Neuronal stem cell (in vitro differentiated cells): ENCODE measurements at regions not wholly inside any gene's neighbourhood (a gene's known extent, or its start where the extent isn't known, plus 50 kb on each side); places are given as distances from the start of the nearest gene placed in this dataset.

Experiments
- DNase-seq: peaks from one replicate; pipeline ENCODE4 v3.0.0-alpha.2; 2013; ENCODE audit warnings: low spot score
- H2AFZ ChIP-seq: one replicate; pipeline ENCODE4 v1.6.1; 2013; ENCODE audit warnings: mild to moderate bottlenecking, low read length, inconsistent platforms
- H2AK5ac ChIP-seq: 2 replicates; pipeline ENCODE4 v1.6.1; 2013; ENCODE audit warnings: low read depth, mild to moderate bottlenecking, inconsistent platforms, low read length, moderate library complexity, mixed read lengths
- H2BK120ac ChIP-seq: 2 replicates; pipeline ENCODE4 v1.6.1; 2013; ENCODE audit warnings: low read depth, mild to moderate bottlenecking, inconsistent platforms, low read length, moderate library complexity, mixed read lengths
- H2BK12ac ChIP-seq: one replicate; pipeline ENCODE4 v1.6.1; 2013; ENCODE audit warnings: low read length, inconsistent platforms
- H2BK15ac ChIP-seq: 2 replicates; pipeline ENCODE4 v1.6.1; 2013; ENCODE audit warnings: mild to moderate bottlenecking, low read length, inconsistent platforms, mixed read lengths
- H2BK5ac ChIP-seq: one replicate; pipeline ENCODE4 v1.6.1; 2013; ENCODE audit warnings: inconsistent platforms, mild to moderate bottlenecking, low read length, moderate library complexity
- H3K14ac ChIP-seq: one replicate; pipeline ENCODE4 v1.6.1; 2013; ENCODE audit warnings: low read length, inconsistent platforms
- H3K18ac ChIP-seq: 2 replicates; pipeline ENCODE4 v1.6.1; 2013; ENCODE audit warnings: low read length, inconsistent platforms
- H3K23ac ChIP-seq: 2 replicates; pipeline ENCODE4 v1.6.1; 2013; ENCODE audit warnings: low read depth, mild to moderate bottlenecking, mixed read lengths, low read length, inconsistent platforms; ENCODE audit not compliant: poor library complexity
- H3K27ac ChIP-seq: replicated peaks from 3 replicates; pipeline ENCODE4 v1.5.1; 2013; ENCODE audit warnings: low read length, inconsistent platforms
- H3K27me3 ChIP-seq, 3 experiments: 2 replicates each; pipeline ENCODE4 v1.6.1; 2013; ENCODE audit warnings: low read length in 3 of 3, mild to moderate bottlenecking in 2 of 3, inconsistent platforms in 1 of 3, low read depth in 1 of 3, mixed read lengths in 1 of 3, moderate library complexity in 1 of 3; ENCODE audit not compliant: control insufficient read depth in 3 of 3, insufficient read depth in 3 of 3
- H3K36me3 ChIP-seq, 2 donors: replicated peaks in 1 of 2; 2 replicates each; pipeline ENCODE4 v1.6.1; 2013; ENCODE audit warnings: low read length in 2 of 2; ENCODE audit not compliant: control insufficient read depth in 2 of 2, insufficient read depth in 2 of 2
- H3K4ac ChIP-seq: 2 replicates; pipeline ENCODE4 v1.6.1; 2013; ENCODE audit warnings: inconsistent platforms, mild to moderate bottlenecking, low read length, moderate library complexity
- H3K4me1 ChIP-seq, 2 donors: 1 replicate in 1 of 2; 2 replicates in 1 of 2; pipeline ENCODE4 v1.6.1; 2013; ENCODE audit warnings: low read length in 2 of 2, low read depth in 1 of 2; ENCODE audit not compliant: control insufficient read depth in 2 of 2, insufficient read depth in 1 of 2
- H3K4me2 ChIP-seq: one replicate; pipeline ENCODE4 v1.6.1; 2013; ENCODE audit warnings: mild to moderate bottlenecking, low read length, inconsistent platforms; ENCODE audit not compliant: insufficient read depth, poor library complexity, severe bottlenecking
- H3K4me3 ChIP-seq, 2 donors: 2 replicates each; pipeline ENCODE4 v1.5.1; 2013; ENCODE audit warnings: low read length in 2 of 2, mild to moderate bottlenecking in 2 of 2, inconsistent platforms in 1 of 2, moderate library complexity in 1 of 2
- H3K79me1 ChIP-seq: one replicate; pipeline ENCODE4 v1.6.1; 2013; ENCODE audit warnings: low read depth, mild to moderate bottlenecking, inconsistent platforms, low read length, moderate library complexity
- H3K9ac ChIP-seq: one replicate; pipeline ENCODE4 v1.6.1; 2013; ENCODE audit warnings: mild to moderate bottlenecking, low read depth, low read length, inconsistent platforms; ENCODE audit not compliant: poor library complexity
- H3K9me3 ChIP-seq, 2 donors: replicated peaks in 1 of 2; 2 replicates each; pipeline versions ENCODE3 to v1.6.1; 2013; ENCODE audit warnings: low read length in 2 of 2, mild to moderate bottlenecking in 2 of 2, inconsistent platforms in 1 of 2, low read depth in 1 of 2, mixed read lengths in 1 of 2, moderate library complexity in 1 of 2; ENCODE audit not compliant: control insufficient read depth in 2 of 2, insufficient read depth in 1 of 2
- H4K8ac ChIP-seq: one replicate; pipeline ENCODE4 v1.6.1; 2013; ENCODE audit warnings: low read depth, mild to moderate bottlenecking, inconsistent platforms, low read length, moderate library complexity
- H4K91ac ChIP-seq: one replicate; pipeline ENCODE4 v1.6.1; 2013; ENCODE audit warnings: low read length, low read depth, mild to moderate bottlenecking, inconsistent platforms; ENCODE audit not compliant: poor library complexity
- WGBS, 2 donors: extraction: QIAGEN DNeasy Blood & Tissue Kit; methylation state at CpG; one replicate each; pipeline ENCODE4 v1.1.7; 2013; ENCODE audit warnings: missing lambda C conversion rate in 2 of 2, mixed read lengths in 1 of 2; ENCODE audit not compliant: insufficient read length in 2 of 2, insufficient replicate concordance in 1 of 2; ENCODE audit errors: extremely low coverage in 2 of 2; 5-methylcytosine and 5-hydroxymethylcytosine counted together

DNA sequence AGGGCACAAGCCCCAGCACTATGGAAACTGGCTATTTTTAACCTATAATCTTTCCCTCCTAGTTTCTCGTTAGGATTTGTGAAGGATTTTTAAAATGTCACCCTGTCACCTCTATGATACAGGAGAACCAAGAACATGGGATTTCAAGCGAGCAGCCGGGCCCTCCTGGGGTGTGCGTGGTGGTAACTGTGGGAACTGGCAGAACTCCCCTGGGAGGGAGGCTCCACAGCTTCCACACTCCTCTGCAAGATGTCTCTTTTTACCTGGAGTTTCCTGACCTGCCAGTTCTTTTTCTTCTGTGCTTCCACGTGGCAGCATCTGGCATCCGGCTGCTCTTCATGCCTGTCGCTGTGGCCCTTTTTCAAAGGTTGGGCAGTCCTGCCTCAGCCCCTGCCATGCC lies 386.3 kb upstream of the MYT1L start:
- Histone ChIP-seq H3K23ac (peak overlapping the region; percentile 40), H3K27me3 (peaks cover 0 to 2% (median 0%) of the 10 kb centered on the region in 3 experiments), H3K4me1 (no peaks in the 10 kb centered on the region), H4K91ac (no peak overlapping the region), H3K4me2 (no peak overlapping the region), H3K4me3 (peak overlapping the region in 1 of 2 donors; percentile 25), H2AFZ (no peak overlapping the region), H2BK15ac (no peak overlapping the region), H3K18ac (peak overlapping the region; percentile 31), H4K8ac (no peak overlapping the region), H3K4ac (no peak overlapping the region), H3K27ac (no peak overlapping the region), H3K79me1 (no peaks in the 10 kb centered on the region), H2BK120ac (no peak overlapping the region), H2AK5ac (no peak overlapping the region), H2BK12ac (no peak overlapping the region), H3K9ac (no peak overlapping the region), H2BK5ac (peak overlapping the region; percentile 24), H3K9me3 (no peaks in the 10 kb centered on the region), H3K14ac (no peak overlapping the region), H3K36me3 (no peaks in the 10 kb centered on the region)
- no CpG with 5 or more reads among the region's 7 CpGs for WGBS, 2 donors
- no peak for DNase-seq

GRCh38 chr2:2716771-2717170 lies 385.7 kb upstream of the MYT1L start:
- Histone ChIP-seq H3K27me3 (peaks cover 0 to 2% (median 0%) of the 10 kb centered on the region in 3 experiments), H2AK5ac (no peak overlapping the region), H3K36me3 (no peaks in the 10 kb centered on the region), H3K4me1 (no peaks in the 10 kb centered on the region), H3K4ac (no peak overlapping the region), H2BK120ac (no peak overlapping the region), H2BK5ac (peak overlapping the region; percentile 24), H3K23ac (peak overlapping the region; percentile 40), H3K9me3 (no peaks in the 10 kb centered on the region), H3K4me3 (no peak overlapping the region), H2AFZ (no peak overlapping the region), H3K79me1 (no peaks in the 10 kb centered on the region), H3K27ac (no peak overlapping the region), H4K91ac (no peak overlapping the region), H4K8ac (no peak overlapping the region), H2BK15ac (no peak overlapping the region), H3K9ac (no peak overlapping the region), H3K18ac (peak overlapping the region; percentile 36), H3K4me2 (no peak overlapping the region), H2BK12ac (no peak overlapping the region), H3K14ac (peak overlapping the region; percentile 66)
- no peak for DNase-seq
- no CpG with 5 or more reads among the region's 11 CpGs for WGBS, 2 donors

DNA sequence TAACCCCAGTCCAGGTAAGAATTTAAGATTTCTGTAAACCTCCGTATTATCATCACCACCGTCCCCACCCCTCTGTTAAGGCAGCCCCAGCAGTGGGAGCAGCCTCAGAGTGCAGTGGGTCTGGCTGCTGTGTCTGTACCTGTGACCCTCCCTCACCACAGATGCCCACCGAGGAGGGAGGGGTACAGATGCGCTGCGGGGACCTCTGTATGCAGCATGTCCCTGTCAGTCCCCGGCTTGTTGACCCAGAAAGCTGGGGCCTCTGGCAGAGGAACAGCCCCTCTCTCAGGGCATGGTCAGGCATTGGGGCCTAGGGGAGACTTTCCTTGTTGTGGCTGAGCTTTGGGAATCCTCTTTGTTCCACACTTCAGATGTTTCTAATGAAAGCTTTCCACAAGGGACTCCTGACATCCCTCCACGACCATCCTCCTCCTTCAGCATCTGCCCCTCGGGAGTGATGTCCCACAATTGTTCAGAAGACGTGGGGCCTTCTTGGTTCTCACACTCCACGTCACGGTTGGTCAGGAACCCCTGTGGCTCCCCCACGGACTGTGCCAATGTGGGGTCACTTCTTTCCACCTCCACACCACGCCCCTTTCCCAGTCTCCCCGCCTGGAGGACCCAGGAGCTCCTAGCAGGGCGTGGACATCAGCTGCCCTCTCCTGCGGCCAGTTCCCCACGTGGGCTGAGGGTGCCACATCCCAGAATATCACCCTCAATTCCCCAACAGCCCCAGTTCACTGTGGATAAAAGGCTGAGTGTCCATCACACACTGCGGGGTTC lies 384.2 kb upstream of the MYT1L start:
- Histone ChIP-seq H3K27me3 (peaks cover 0 to 2% (median 0%) of the 10 kb centered on the region in 3 experiments), H2AK5ac (no peak overlapping the region), H3K18ac (peak overlapping the region; percentile 74), H3K9ac (no peak overlapping the region), H2BK120ac (no peak overlapping the region), H3K79me1 (no peaks in the 10 kb centered on the region), H3K4me1 (no peaks in the 10 kb centered on the region), H2BK12ac (no peak overlapping the region), H3K27ac (no peak overlapping the region), H3K23ac (no peak overlapping the region), H3K4me3 (peak overlapping the region in 1 of 2 donors; percentile 18), H4K91ac (no peak overlapping the region), H3K36me3 (no peaks in the 10 kb centered on the region), H3K9me3 (no peaks in the 10 kb centered on the region), H2AFZ (no peak overlapping the region), H4K8ac (no peak overlapping the region), H2BK5ac (no peak overlapping the region), H3K4me2 (no peak overlapping the region), H3K14ac (peak overlapping the region; percentile 95), H2BK15ac (no peak overlapping the region), H3K4ac (no peak overlapping the region)
- no peak for DNase-seq
- WGBS, 2 donors, result no CpG with 5 or more reads among the region's 18 CpGs

DNA sequence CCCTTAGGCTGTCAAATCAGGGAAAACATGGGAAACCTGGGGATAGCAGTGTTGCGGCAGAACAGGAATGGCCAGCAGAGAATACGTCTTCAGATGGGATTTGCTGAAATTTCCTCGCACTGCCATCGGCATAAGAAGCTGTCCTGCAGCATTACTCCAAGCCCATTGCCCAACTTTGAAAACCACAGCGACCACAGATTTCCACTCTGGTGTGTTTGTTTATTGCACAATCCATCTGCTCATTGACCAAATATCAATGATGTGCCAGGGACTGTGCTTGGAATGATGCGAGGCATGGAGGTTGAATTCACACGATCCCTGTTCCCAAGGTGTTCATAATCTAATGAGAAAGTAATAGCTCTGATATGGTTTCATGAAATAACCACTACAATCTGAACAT lies 383.3 kb upstream of the MYT1L start:
- Histone ChIP-seq H3K23ac (no peak overlapping the region), H3K4me1 (no peaks in the 10 kb centered on the region), H3K4me3 (no peak overlapping the region), H4K91ac (no peak overlapping the region), H3K4me2 (no peak overlapping the region), H2BK12ac (no peak overlapping the region), H4K8ac (no peak overlapping the region), H3K27me3 (peaks cover 0 to 2% (median 0%) of the 10 kb centered on the region in 3 experiments), H3K18ac (no peak overlapping the region), H3K9me3 (no peaks in the 10 kb centered on the region), H3K36me3 (no peaks in the 10 kb centered on the region), H3K9ac (no peak overlapping the region), H2BK5ac (no peak overlapping the region), H2BK15ac (no peak overlapping the region), H3K79me1 (no peaks in the 10 kb centered on the region), H3K4ac (no peak overlapping the region), H2BK120ac (no peak overlapping the region), H2AK5ac (no peak overlapping the region), H2AFZ (no peak overlapping the region), H3K27ac (no peak overlapping the region), H3K14ac (no peak overlapping the region)
- DNase-seq, result no peak
- WGBS, 2 donors, result no CpG with 5 or more reads among the region's 7 CpGs
